D341Med (cell line): ENCODE measurements at regions not wholly inside any gene's neighbourhood (a gene's known extent, or its start where the extent isn't known, plus 50 kb on each side); places are given as distances from the start of the nearest gene placed in this dataset.
"Not testable (repeated sequence)": the region's sequence is repeated elsewhere in the genome, so short reads cannot be mapped to it uniquely, and the experiment has no call there.

Experiments
- DNase-seq: peaks from one replicate; pipeline ENCODE4 v3.0.0; 2012; ENCODE audit warnings: low spot score

DNA sequence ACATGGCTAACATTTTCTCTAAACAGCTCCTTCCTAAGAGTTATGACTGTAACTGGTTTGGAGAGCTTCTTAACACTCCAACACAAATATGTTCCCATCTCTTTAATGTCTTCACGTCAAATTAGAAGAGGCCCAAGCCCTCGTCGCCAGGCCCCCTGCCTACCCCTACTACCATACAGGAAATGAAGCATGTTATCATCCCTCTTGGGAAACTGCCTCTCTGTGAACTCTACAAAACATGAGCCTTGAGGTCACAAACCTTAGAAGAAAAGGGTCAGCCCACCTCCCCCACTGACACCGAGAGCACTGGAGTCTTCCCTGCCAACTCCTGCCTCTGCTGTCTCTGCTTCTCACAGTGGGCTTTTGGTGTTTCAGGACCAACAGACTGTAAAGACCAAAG lies 243.1 kb upstream of the STT3B start:
- no peak for DNase-seq

DNA sequence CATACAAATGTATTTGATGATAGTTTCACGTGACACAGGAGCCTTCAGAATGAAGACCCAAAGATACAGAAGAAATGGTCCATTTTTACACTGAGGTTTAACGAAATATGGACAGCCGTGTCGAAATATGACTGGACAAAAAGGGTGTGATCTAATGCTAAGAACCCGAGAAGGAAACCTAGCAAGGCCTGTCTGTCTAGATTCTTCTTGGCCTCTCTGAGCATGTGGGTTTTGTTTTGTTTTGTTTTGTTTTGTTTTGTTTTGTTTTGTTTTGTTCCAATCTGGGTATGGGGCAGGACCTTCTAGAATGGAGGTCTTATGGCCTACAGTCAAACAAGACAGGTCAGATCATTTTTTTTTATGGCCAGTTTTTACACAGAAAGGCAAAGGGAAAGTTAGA lies 242.7 kb upstream of the STT3B start:
- DNase-seq = no peak

DNA sequence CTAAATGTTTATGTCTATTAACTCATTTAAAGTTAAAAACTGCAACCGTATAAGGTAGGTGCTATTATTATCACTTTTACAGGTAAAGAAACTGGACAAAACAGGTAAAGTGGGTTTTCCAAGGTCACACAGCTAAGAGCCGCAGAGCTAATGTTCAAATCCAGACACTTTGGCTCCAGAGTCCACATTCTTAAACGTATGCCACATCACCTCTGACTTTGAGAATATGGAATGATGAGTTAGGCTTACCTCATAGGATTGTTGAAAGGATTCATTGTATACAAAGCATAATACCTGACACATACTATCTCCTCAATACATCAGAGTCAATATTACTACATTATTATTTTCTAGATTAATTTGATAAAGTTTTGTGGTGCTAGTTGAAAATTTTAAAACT lies 240.9 kb upstream of the STT3B start:
- no peak for DNase-seq

DNA sequence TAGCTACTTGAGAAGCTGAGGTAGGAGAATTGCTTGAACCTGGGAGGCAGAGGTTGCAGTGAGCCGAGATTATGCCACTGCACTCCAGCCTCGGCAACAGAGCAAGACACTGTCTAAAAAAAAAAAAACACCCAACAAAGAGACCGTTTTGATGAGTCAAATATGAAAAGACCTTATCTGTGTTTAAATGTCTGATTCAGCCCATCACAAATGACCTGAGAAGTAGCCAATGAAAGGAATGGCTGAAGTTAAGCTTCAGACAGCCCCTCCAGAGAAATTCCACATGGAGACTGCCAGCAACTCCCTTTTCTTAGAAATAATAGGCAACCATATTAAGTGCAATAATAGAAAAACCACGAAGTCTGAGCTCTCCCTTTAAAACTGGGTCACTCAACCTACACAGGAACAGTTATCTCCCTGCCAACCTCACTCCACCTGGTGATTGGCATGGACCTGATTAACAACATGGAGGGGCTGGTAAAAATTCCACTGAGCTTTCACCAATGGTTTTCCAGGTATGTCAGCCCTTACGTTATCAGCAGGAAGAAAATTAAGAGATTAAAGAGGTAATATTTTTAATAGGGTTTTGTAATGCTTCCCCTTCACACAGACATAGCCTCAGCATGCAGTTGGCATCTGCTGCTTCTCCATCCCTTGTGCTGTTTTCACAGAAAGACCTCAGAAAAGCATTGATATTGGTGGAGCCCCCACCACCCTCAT lies 238.1 kb upstream of the STT3B start:
- DNase-seq = no peak

DNA sequence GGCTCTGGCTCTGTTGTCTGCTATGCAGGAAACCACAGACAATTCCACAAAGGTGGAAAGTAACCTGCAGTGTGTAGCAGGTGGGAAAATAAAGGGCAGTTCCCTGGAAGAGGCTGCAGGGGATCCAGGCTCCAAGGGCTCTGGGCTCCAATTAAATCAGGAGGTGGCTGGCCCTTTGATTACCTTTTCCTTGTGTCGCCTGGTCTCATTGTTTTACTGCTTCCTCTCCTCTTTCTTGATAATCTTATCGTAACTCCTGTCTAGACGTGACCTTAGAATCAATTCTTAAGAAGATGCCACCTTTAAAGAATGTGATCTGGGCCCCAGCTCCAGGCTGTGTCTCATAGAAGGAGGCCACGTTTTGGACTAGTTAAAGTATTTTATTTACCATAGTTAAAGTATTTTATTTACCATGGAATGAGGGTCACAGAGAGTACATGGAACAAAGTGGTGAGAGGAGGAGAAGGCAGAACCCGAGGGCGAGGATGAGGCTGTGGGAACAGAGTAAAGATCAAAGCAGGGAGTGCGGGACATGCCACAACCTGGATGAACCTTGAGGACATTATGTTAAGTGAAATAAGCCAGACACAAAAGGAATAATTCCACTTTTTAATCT lies 237.5 kb upstream of the STT3B start:
- no peak for DNase-seq

DNA sequence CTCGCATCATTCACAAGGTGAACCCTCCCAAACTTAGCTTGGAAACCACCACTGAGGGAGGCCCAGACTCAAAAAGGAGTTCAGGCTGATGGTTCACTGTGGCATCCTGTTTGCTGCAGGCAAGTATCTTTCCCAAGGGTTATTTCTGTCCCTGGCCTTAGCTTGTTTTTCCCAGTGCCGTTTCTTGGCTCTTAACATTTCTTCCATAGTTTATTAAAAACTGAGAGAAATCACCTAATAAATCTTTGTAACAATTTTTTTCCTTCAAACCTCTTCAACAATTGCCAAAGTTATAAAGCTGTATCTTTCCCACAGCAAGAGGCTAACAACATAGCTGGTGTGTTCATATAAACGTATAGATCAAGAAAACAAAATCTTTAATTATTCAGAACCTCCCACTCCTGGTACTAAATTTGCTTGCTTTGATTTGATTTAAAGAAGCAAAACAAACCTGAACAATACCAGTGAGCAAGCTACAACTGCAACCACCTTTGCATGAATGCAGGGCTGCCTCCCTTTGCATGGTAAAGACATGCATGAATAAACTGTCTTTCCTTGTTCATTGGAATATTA lies 234.9 kb upstream of the STT3B start:
- DNase-seq = no peak

DNA sequence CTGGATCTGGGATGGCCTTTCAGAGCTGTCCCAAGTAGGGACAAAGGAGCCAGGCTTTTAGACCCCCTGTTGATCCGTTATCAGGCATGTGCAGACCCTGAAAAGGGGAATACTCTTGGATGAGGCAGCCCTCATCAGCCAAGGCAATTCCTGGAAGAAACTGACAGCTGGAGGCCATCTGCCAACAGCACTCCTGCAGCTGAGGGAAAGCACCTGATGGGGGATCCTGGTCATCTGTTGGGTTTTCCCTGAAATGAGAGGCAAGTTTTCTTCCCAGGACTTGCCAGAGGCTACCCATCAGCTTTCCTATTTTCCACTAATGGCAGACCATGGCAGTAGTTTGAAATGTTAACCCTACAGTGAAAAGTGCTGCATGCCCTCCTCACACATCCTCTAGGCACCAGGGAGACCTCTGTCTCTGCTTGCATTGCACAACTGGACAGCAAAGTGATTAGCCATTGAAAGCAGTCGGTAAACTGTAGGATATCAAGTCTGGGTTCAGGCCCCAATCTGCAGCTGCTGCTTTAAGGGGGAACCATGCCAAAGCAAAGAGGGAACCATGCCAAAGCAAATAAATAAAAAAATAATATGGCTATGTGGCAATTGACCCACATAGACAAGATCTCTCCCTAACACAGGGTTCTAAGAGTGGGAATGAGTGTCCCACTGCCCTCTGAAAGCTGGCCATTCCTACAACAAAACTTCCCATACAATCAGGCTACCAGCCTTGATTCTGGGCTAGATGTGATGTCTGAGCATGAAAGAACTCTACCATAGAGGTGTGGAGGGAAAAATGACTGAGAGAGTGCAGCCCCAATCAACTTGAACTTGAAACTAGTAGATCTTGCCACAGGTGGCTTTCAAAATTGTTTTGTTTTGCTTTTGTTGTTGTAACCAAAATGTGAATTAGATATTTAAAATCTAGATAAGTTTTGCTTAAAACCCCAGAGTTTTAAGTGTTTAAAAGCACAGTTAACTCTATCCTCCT lies 232.0 kb upstream of the STT3B start:
- no peak for DNase-seq

DNA sequence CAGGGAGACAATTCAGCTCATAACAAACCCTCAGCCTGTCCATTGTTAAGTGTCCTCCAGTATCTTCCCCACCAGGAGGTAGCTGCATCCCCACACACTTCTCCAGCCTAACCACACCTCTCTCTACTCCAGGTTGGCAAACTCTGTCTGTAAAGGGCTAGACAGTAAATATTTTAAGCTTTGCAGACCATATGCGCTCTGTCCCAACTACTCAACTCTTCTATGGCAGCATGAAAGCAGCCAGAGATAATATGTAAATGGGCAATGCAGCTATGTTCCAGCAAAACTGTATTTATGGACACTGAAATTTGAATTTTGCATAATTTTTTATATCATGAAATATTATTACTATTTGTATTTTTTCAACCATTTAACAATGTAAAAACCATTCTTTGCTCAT lies 230.4 kb upstream of the STT3B start:
- DNase-seq = no peak

DNA sequence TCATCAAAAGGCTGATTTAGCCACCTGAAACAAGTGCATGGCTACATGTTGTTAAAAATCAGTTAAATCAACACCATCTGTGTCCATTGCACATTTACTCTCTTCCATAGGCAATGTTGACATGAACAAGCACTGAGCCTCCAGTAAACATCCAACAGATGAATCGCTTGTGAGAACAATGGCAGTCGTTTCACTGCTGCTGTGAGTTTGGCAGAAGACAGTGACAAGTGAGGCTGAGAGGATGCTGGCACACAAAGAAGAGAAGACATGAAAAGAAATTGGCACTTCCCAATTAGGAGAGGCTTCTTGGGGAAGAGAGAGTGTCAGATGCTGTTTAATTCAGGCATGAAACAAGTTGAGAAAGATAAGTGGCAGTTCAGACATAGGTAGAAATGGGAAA lies 227.4 kb upstream of the STT3B start:
- DNase-seq = no peak

DNA sequence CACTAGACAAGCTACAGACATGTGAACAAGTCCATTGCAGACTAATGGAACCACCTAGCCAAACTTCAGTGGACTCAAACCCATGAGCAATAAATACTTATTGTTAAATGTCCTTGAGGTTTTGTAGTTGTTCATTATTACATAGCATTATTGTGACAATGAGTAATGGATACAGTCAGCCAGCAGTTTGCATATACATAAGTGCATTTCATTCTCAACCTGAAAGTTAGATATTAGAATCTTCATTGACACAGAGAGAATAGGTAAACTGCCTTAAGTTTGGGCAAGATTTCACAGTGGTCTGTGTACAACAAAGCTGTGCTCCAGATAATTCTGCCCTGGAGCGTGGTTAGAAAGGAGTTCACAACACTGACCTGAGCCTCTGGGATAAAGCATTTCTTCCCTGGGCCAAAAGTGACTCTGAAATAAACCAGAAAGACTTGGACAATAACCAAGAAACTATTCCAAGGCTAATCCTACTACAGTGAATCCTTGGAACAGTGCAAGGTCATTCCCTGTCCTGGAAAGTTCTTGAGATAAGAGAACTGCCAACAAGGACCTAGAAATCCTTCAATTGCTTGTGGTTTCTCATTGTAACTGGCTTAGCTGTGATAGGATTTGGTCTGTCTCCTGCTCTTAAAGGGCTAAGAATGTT lies 225.5 kb upstream of the STT3B start:
- no peak for DNase-seq

DNA sequence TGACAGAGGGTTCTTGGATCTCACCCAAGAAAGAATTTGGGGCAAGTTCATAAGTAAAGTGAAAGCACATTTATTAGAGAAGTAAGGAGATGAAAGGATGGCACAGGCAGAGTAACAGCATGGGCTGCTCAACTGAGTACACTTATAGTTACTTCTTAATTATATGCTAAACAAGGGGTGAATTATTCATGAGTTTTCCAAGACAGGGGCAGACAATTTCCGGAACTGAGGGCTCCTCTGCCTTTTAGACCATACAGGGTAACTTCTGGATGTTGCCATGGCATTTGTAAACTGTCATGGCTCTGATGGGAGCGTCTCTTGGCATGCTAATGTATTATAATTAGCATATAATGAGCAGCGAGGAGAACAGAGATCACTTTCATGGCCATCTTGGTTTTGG lies 221.2 kb upstream of the STT3B start:
- no peak for DNase-seq

DNA sequence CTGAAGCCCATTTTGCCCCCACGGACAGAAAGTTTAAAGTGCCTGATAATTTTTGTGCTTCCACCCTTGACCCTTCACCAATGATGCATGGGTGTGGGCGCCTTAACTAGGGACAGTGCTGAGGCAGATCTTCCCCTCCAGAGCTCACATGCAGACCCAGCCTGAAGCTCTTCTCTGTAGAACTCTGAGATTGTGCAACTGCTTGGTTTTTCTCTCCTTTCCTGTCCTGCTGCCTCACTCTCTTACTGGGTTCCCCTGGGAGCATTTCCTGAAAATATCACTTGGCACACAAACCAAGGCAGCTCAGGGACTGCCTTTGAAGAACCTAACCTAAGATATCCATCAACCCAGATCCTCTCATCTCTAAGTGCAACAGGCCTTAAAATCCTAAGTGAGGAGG lies 220.3 kb upstream of the STT3B start:
- DNase-seq = no peak

DNA sequence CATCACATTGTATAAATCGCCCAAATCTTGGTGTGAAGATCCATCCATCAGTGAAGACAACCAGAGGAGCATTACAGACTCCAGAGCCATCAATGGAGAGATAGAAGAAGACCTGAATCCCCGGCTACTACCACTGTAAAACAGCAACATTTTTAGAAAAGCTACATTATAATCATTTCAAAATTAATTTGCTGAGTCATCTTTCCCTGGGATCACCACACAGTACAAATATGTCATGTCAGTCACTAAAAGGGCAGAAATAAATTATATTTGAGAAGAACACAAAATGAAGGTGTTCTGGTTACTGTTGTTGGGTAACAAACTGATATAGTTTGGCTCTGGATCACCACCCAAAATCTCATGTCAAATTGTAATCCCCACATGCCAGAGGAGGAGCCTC lies 218.5 kb upstream of the STT3B start:
- no peak for DNase-seq

DNA sequence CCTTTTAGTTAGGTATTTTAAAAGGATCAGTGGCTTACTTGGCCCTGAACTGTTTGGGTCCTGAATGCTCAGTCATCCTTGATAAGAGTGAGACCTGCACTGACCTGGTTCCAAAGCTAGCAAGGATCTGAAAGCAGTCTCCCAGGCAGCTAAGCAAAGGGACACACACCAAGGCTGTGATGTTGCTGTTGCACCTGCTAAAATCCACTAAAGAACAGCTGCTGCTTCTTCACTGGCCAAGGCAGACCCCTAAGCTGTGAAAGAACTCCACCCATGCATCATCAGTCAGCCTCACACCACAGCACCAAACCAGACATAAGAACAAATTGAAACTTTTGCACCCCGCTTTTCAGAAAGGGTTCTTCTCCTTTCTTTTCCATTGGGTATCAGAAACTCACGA lies 213.4 kb upstream of the STT3B start:
- DNase-seq = no peak

DNA sequence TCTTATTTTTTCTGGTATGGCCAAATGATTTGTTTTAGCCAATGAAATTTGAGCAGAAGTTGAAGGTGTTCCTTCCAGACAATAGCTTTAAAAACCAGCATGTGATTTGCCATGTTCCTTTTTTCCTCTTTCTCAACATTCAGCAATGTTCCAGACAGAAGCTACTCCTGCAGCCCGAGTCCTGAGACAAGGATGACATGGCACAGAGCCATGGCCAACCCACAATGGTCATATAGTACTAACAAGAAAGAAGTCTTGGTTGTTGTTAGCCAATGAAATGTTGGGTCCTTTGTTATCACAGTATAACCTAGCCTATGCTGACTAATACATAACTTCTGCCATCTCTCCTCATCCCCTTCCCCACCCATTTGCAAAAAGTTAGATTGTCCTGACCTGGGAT lies 211.1 kb upstream of the STT3B start:
- no peak for DNase-seq

DNA sequence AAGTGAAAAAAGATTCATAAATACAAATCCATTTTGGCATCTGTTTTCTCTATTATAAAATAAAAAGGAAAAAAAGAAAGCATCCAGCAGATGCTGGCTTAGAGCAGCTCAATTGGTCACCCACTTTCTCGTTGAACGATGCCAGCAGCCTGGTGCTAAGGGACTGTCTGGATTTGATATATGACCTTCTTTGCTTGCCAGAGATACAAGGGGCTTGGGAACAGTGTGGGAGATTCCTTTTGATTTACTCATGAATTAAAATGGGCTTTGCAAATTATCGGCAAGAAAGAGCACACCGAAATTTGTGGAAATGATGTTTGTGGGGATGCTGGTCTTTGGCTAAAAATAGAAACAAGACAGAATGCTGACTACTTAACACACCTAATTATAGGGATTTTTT lies 210.3 kb upstream of the STT3B start:
- no peak for DNase-seq

DNA sequence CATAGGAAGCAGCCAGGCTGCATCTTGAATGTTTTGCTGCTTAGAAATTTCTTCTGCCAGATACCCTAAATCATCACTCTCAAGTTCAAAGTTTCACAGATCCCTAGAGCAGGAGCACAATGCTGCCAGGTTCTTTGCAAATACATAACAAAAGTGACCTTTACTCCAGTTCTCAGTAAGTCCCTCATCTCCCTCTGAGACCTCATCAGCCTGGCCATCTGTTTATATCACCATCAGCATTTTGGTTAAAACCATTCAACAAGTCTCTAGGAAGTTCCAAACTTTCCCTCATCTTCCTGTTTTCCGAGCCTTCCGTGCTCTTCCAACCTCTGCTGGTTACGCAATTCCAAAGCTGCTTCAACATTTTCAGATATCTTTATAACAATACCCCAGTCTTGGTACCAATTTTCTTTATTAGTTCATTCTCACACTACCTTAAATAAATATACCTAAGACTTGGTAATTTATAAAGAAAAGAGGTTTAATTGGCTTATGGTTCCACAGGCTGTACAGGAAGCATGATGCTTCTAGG lies 204.8 kb upstream of the STT3B start:
- DNase-seq = not testable (repeated sequence)

DNA sequence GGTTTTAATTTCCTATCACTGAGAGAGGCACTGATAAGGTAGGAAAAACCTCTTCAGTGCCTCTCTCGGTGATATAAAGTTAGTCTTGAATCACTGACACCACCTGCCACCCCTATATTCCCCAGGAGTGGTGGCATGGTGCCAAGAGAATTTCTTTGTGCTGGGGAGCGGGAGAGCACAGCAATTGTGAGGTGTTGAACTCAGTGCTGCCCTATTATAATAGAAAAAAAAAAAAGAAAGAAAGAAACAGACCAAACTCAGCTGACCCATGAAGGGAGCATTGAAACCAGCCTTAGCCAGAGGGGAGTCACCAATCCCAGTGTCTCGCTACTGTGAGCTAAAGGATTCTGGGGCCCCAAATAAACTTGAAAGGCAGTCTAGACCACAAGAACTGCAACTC lies 201.4 kb upstream of the STT3B start:
- DNase-seq = no peak

DNA sequence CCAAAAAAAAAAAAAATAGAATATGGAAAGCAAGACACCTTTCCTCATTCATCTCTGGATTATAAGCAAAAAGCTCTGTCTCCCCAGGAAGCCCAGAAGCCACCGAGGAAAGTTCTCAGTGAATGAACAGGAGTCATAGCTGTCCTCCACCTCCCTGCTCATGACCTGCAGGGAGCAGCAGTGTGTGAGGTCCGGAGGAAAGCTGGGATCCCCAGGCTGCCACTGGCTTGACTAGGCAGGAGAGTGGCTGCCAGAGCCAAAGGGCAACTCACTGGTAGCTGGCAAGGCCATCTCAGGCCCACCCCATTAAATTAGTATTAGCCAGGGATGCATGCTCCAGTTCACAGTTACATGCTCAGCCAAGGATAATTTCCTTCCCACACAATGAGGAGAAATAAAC lies 191.6 kb upstream of the STT3B start:
- no peak for DNase-seq

DNA sequence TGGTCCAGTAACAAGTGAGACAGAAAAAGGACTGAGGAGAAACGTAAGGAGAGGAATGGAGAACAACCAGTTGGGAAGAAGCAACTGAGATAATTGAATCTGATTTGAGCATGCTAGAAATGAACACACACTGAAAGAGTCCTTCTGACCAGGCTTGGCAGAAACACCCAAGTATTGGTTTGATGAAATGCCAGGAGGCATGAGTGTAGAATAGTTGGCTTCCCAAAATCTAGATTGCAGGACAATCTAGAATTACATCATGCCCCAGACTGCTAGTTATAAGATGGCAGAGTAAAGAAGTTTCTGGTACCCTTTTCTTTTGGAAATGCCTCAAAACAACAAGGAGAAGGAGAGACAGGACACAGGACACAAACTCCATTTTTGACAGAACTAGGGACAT lies 189.7 kb upstream of the STT3B start:
- DNase-seq = no peak

DNA sequence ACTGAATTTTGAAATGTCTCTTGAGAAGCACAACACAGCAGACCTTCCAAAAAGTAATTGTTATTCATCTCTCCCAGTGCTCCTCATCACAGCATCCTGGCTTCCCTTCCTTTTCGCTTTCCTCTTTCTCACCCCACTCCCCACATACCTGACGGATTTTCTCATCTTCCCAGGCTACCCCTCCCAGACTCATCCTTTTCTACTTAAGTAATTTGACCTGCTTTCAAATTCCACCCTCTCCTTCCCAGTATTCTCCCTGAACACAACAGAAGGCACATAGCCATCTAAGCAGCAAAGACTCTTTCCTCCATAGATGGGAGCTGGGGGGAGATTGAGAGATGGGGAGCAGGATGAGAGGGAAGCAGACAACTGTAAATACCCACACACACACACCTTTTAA lies 187.1 kb upstream of the STT3B start:
- no peak for DNase-seq

DNA sequence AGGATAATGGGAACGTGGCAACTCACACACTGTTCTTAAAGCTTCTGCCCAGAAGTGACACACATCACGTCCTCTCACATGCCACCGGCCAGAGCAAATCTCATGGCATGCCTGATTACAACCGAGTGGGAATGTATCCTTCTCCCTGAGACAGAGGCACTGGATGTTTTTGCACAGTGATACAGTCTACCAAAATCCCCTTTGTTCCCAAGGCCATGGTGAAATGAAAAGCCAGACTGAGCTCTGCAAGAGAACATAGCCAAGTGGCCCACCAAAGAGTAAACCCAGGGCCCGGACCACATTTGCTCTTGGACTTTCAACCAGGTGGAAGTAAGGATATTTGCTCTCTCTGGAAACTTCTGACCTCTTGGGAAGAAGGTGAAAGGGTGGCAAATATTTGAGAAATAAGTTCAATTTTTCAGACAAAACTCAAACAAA lies 186.2 kb upstream of the STT3B start:
- no peak for DNase-seq
